ENCODE measurements at regions not wholly inside any gene's neighbourhood (a gene's known extent, or its start where the extent isn't known, plus 50 kb on each side); places are given as distances from the start of the nearest gene placed in this dataset.

- FAIRE-seq = no peak
- H3K4me1 ChIP-seq (replicated peaks in 1 of 2; ENCODE audit: control insufficient read depth in 2 of 2, insufficient read depth in 2 of 2, low read length in 2 of 2) = no peaks in the 10 kb centered on the region
- no peaks in the 10 kb centered on the region for H3K79me2 ChIP-seq (ENCODE audit: control insufficient read depth, insufficient read depth, low read length)
- CTCF ChIA-PET (ENCODE audit: low intra/inter-chr PET ratio) = no interaction called here
- POLR2A ChIA-PET = no interaction called here
- no peak for ATAC-seq
- no peaks in the 10 kb centered on the region for H4K20me1 ChIP-seq (replicated peaks; ENCODE audit: control insufficient read depth, insufficient read depth, low read length)
- in situ Hi-C loops (cut with MboI) = no loop called here
- intact Hi-C loops (cut with micrococcal nuclease) = no loop called here
- no peak overlapping the region for H3K4me3 ChIP-seq
- TF ChIP-seq ELF1 (tag; IDR thresholded peaks at IDR 0.05) (no peak), ZNF551 (CRISPR knock-in tag; IDR thresholded peaks at IDR 0.05) (no peak), ZC3H11A (IDR thresholded peaks at IDR 0.05; ENCODE audit: low read depth, low read length) (no peak)
- H3K9ac ChIP-seq (ENCODE audit: insufficient read depth in 1 of 2, low read depth in 2 of 2, low read length in 2 of 2) = no peak overlapping the region
- H2AFZ ChIP-seq (ENCODE audit: low read depth, low read length) = no peak overlapping the region
- no peaks in the 10 kb centered on the region for H3K36me3 ChIP-seq (ENCODE audit: control insufficient read depth, insufficient read depth, low read length)
- no peak overlapping the region for H3K4me2 ChIP-seq (ENCODE audit: insufficient read depth, low read length)
- no peak overlapping the region for H3K27ac ChIP-seq (ENCODE audit: extremely low read depth, low read depth, low read length)
- no TSS peak for BruUV-seq (replicated peaks)
- no peaks in the 10 kb centered on the region for H3K9me3 ChIP-seq (replicated peaks; ENCODE audit: control insufficient read depth, insufficient read depth, low read depth, low read length)
- no peaks in the 10 kb centered on the region for H3K9me1 ChIP-seq (ENCODE audit: control insufficient read depth, insufficient read depth, low read length)
- H3K27me3 ChIP-seq (ENCODE audit: control insufficient read depth in 2 of 2, insufficient read depth in 2 of 2, low read length in 2 of 2) = no peaks in the 10 kb centered on the region
- DNase-seq (ENCODE audit: extremely low read depth in 1 of 4, low spot score in 3 of 4) = no peak
- 39% methylated on average over 3 of the region's 7 CpGs for WGBS (ENCODE audit: insufficient coverage, low coverage, missing lambda C conversion rate)
These were observed 80.1 kb upstream of the CARD18 start for GRCh38 chr11:105219670-105220069.

GRCh38 chr11:105219269-105219668, 79.7 kb upstream of the CARD18 start:
- Histone ChIP-seq H3K9me3 (replicated peaks; ENCODE audit: control insufficient read depth, insufficient read depth, low read depth, low read length) (no peaks in the 10 kb centered on the region), H3K27ac (ENCODE audit: extremely low read depth, low read depth, low read length) (no peak overlapping the region), H3K4me3 (no peak overlapping the region), H3K9ac (ENCODE audit: insufficient read depth in 1 of 2, low read depth in 2 of 2, low read length in 2 of 2) (no peak overlapping the region), H3K27me3 (ENCODE audit: control insufficient read depth in 2 of 2, insufficient read depth in 2 of 2, low read length in 2 of 2) (no peaks in the 10 kb centered on the region), H4K20me1 (replicated peaks; ENCODE audit: control insufficient read depth, insufficient read depth, low read length) (no peaks in the 10 kb centered on the region), H3K36me3 (ENCODE audit: control insufficient read depth, insufficient read depth, low read length) (no peaks in the 10 kb centered on the region), H3K4me2 (ENCODE audit: insufficient read depth, low read length) (no peak overlapping the region), H3K4me1 (replicated peaks in 1 of 2; ENCODE audit: control insufficient read depth in 2 of 2, insufficient read depth in 2 of 2, low read length in 2 of 2) (no peaks in the 10 kb centered on the region), H2AFZ (ENCODE audit: low read depth, low read length) (no peak overlapping the region), H3K79me2 (ENCODE audit: control insufficient read depth, insufficient read depth, low read length) (no peaks in the 10 kb centered on the region), H3K9me1 (ENCODE audit: control insufficient read depth, insufficient read depth, low read length) (no peaks in the 10 kb centered on the region)
- in situ Hi-C loops (cut with MboI) = no loop called here
- TF ChIP-seq RBM14 (IDR thresholded peaks at IDR 0.05; ENCODE audit: borderline replicate concordance, insufficient read depth, low read depth, low read length) (no peak), NR1H2 (CRISPR knock-in tag; IDR thresholded peaks at IDR 0.05) (no peak), SRSF3 (IDR thresholded peaks at IDR 0.05; ENCODE audit: insufficient read depth, low read length) (no peak)
- ChIA-PET CTCF (ENCODE audit: low intra/inter-chr PET ratio) (no interaction called here), POLR2A (no interaction called here)
- 20% methylated on average over 10 of the region's 10 CpGs for WGBS (ENCODE audit: insufficient coverage, low coverage, missing lambda C conversion rate)
- FAIRE-seq (no peak), DNase-seq (ENCODE audit: extremely low read depth in 1 of 4, low spot score in 3 of 4) (peak in 1 of 4 experiments; percentile 0), ATAC-seq (no peak)
- intact Hi-C loops (cut with micrococcal nuclease) = no loop called here
- BruUV-seq (replicated peaks) = no TSS peak
